ENCODE measurements at regions not wholly inside any gene's neighbourhood (a gene's known extent, or its start where the extent isn't known, plus 50 kb on each side); places are given as distances from the start of the nearest gene placed in this dataset.
"Not testable (repeated sequence)": the region's sequence is repeated elsewhere in the genome, so short reads cannot be mapped to it uniquely, and the experiment has no call there.

GRCh38 chr7:84879570-84880325 is 307.1 kb downstream of the SEMA3D start:
- DNase-seq (ENCODE audit: low spot score) = no peak

GRCh38 chr7:84877943-84878570 is 308.8 kb downstream of the SEMA3D start:
- DNase-seq (ENCODE audit: low spot score) = no peak

DNA sequence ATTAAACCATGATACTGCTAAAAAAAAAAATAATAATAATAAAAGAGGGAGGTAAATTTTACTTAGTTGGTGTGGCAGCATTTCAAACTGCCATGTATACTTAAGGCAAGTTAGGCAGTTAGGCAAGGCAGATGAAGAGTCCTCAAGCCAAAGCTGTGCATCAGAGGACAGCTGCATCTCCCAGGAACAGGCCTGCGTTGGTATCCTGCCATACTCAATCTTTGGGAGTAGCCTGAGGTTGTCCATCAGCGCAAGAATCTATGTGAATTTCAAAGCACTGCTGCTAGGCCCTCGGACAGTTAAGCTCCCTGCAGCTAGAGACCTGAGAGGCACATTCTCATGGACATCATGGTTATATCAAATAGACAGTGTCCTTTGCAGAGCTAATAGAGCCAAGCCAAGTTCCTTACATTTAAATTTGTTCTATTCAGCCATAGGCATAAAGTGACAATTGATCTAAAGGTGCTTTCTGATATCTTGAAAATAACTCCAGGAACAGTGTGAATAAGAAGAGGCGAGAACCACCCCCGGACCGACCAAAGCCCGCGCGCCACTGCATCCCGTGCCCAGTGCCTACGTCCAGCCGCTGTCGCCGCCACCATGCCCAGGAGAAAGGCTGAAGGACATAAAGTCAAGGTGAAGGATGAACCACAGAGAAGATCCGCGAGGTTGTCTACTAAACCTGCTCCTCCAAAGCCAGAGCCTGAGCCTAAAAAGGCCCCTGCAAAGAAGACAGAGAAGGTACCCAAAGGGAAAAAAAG is 310.6 kb downstream of the SEMA3D start:
- no peak for DNase-seq (ENCODE audit: low spot score)

GRCh38 chr7:84865560-84865959 is 321.3 kb downstream of the SEMA3D start:
- no peak for DNase-seq (ENCODE audit: low spot score)

DNA sequence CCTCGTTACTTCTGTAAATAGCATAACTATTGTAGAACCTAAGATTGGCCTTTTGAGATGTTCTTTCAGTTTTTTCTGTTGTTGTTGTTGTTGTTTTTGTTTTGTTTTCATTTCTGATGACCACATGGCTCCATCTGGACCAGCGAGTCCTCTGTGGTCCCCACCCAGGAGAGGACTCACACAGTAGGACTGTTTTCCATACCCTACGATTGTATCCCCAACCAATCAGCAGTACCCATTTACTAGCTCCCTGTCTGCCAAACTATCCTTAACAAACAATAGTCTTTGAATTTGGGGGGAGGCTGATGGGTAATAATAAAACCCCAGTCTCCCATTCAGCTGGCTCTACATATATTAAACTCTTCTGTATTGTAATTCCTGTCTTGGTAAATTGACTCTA is 329.5 kb downstream of the SEMA3D start:
- DNase-seq (ENCODE audit: low spot score) = no peak

GRCh38 chr7:84855758-84856157 is 331.1 kb downstream of the SEMA3D start:
- DNase-seq (ENCODE audit: low spot score) = no peak

- DNase-seq (ENCODE audit: low spot score) = not testable (repeated sequence)
These were observed 337.9 kb downstream of the SEMA3D start for GRCh38 chr7:84848974-84849372.

DNA sequence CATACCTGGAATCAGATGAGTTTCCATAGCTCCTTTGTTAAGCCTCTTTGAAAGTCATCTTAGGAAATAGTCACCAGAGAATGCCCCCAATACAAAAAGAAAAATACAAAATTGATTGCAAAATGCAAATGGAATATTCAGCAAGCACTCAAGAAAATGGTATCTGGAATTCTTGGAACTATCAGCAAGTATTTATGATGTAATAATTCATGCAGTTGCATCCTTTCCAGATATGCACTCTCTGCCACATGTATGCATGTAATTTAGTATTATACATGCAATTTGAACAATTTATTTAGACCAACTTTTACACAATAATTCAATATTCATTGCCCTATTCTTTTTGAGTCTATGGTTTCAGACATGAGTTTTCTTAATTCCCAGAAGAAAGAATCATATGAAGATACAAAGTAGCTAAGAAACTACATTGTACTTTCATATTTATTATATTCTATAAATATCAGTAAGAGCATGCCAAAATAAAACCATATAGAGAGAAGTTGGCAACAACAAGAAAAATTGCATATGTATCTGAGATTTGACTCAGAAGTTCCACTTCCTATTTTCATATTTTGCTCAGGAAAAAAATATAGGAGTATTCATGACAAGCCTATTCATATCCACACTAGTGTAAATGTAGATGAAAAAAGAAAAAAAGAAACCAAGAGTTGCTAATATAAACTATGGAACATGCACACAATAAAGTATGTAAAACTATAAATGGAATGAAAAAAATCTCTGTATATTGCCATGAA is 338.5 kb downstream of the SEMA3D start:
- no peak for DNase-seq (ENCODE audit: low spot score)

DNA sequence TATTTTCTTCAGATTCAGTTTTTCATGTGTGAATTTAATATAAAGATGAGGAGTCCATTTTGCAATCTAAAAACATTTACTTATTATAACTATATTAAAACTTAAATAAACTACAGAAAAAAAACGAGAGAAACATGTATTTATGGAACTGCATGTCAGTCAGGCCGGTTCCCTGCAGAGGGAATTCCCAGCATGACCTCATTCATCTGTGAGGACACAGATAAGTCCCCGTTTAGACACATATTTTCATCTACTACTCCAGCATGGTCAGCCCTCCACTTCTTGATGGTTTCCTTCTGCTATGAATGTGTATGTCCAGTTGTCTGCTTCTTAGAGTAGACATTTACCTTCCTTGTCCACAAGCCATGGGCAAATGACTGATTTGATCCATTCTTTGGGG is 339.1 kb downstream of the SEMA3D start:
- DNase-seq (ENCODE audit: low spot score) = no peak

GRCh38 chr7:84847038-84847437 is 339.8 kb downstream of the SEMA3D start:
- no peak for DNase-seq (ENCODE audit: low spot score)

DNA sequence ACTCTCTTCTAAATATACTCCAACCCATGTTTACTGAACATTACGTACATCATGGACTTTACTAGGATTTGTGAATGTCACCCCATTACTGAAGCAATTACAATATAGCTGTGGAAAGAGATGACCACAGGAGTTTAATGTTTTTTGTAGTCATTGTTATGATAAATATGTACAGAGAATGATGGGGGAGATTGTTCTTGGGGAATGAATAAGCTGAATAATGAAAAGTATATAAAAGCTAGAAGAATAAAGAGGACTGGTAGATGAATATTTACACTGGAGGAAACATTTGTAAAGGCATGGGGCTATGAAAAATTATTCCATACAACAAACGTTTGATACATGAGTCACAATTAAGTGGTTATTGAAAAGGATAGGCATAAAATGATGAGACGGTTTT is 340.9 kb downstream of the SEMA3D start:
- no peak for DNase-seq (ENCODE audit: low spot score)

- DNase-seq (ENCODE audit: low spot score) = no peak
These were observed 342.1 kb downstream of the SEMA3D start for GRCh38 chr7:84844771-84845170.

DNA sequence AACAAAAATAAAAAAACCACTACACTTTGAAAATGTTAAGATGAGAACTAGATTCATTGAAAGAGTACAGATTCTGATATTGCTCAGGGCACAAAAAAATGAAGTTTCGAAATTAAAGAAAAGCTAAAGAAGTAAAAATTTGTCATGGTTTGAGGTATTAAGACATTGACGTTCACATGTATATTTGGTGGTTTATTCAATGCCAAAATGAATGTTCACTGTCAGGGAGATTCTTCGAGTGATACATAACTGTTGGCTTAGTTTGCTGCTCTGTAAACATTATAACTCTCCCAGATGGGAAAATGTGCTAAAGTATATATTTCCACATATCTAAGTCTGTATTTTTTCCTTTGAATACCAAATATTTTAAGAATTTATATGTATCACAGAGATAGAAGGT is 345.0 kb downstream of the SEMA3D start:
- no peak for DNase-seq (ENCODE audit: low spot score)

GRCh38 chr7:84838857-84839256 is 348.0 kb downstream of the SEMA3D start:
- DNase-seq (ENCODE audit: low spot score) = no peak

- DNase-seq (ENCODE audit: low spot score) = no peak
These were observed 349.5 kb downstream of the SEMA3D start for GRCh38 chr7:84837405-84837804.

DNA sequence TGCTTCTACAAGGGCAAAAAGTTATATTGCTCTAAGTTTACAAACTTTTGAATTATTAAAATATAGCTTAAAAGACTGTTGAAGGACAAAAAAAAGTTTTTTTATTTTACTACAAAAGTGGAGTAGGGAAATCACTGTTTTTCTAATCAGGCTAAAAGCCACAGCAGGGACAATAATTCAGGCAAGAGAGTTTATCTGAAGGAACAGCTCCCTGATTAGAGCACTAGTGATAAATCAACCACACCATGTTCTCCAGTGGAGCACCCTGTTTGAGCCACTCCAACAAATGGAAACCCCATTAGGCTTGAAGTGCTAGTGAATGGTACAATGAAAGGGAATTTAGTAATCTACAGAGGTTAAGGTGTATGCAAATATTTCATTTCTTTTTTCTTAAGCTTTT is 357.1 kb downstream of the SEMA3D start:
- DNase-seq (ENCODE audit: low spot score) = no peak

GRCh38 chr7:84824057-84824651 is 362.7 kb downstream of the SEMA3D start:
- DNase-seq (ENCODE audit: low spot score) = no peak

DNA sequence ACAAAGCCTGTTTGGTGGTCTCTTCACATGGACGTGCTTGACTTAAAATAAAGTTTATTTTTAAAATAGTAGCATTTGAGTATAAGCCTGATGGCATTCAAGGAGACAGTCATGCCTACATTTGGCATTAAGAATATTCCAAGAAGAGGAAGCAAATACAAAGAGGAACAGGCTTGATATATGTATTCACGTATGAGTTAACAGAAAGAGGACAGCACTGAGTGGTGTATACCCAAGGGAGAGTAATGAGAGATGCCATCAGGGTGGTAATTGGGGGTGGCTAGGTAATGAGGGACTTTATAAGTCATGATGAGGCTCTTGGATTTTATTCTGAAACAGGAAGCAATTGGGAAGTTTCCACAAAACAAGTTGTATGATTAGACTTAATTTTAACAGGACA is 363.3 kb downstream of the SEMA3D start:
- no peak for DNase-seq (ENCODE audit: low spot score)

GRCh38 chr7:84822941-84823510 is 363.8 kb downstream of the SEMA3D start:
- DNase-seq (ENCODE audit: low spot score) = no peak

DNA sequence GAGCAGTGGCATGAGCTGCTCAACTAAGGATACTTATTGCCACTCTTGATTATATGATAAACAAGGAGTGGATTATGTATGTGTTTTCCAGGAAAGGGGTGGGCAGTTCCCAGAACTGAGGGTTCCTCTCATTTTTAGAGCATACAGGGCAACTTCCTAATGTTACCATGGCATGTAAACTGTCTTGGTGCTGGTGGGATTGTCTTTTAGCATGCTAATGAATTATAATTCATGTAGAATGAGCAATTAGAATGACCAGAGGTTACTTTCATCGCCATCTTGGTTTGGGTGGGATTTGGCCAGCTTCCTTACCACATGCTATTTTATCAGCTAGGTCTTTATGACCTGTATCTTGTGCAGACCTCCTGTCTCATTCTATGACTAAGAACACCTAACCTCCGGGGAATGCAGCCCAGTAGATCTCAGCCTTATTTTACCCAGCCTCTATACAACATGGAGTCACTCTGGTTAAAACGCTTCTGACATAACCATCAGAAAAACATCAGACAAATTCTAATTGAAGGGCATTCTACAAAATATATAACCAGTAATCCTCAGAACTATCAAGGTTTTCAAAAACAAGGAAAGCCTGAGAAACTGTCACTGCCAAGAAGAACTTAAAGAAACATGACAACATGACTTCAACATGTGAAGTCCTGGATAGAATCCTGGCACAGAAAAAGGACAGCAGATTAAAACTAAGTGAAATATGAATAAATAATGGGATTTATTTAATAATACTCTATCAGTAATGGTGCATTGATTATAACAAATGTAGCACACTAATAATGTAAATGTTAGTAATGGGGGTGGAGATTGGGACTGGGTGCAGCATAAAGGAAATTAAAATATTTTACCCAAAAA is 365.0 kb downstream of the SEMA3D start:
- no peak for DNase-seq (ENCODE audit: low spot score)

- no peak for DNase-seq (ENCODE audit: low spot score)
These were observed 366.4 kb downstream of the SEMA3D start for GRCh38 chr7:84820481-84820880.

Measured in SW480 (cell line).